NT2/D1 (cell line): ENCODE measurements at regions not wholly inside any gene's neighbourhood (a gene's known extent, or its start where the extent isn't known, plus 50 kb on each side); places are given as distances from the start of the nearest gene placed in this dataset.
"Not testable (repeated sequence)": the region's sequence is repeated elsewhere in the genome, so short reads cannot be mapped to it uniquely, and the experiment has no call there.

ENCODE experiments used
- SUZ12 ChIP-seq: IDR thresholded peaks from 2 replicates; pipeline ENCODE4 v1.6.1; 2011; ENCODE audit not compliant: insufficient read length, insufficient read depth; ENCODE audit errors: extremely low read depth
- YY1 ChIP-seq: IDR thresholded peaks from 2 replicates; pipeline ENCODE4 v1.6.1; 2011; ENCODE audit not compliant: insufficient read length, insufficient read depth
- ZNF274 ChIP-seq: IDR thresholded peaks from 2 replicates; pipeline ENCODE4 v1.6.1; 2011; ENCODE audit warnings: mild to moderate bottlenecking, low read depth, low read length

GRCh38 chr14:83188311-83188710 is 1654.7 kb upstream of the SEL1L start:
- TF ChIP-seq YY1, ZNF274, SUZ12: not testable (repeated sequence)
